Suprapubic skin (tissue), 4 donors: ENCODE measurements at regions not wholly inside any gene's neighbourhood (a gene's known extent, or its start where the extent isn't known, plus 50 kb on each side); places are given as distances from the start of the nearest gene placed in this dataset.

ENCODE experiments used
- DNase-seq, 2 donors: peaks; one replicate each; pipeline ENCODE4 v3.0.0-alpha.2; 2019; ENCODE audit warnings: low spot score in 2 of 2
- H3K27ac ChIP-seq: fragments of 200-600 bp; sonication (generic); one replicate; pipeline ENCODE4 v1.5.1; 2019
- H3K27me3 ChIP-seq: fragments of 200-600 bp; sonication (generic); one replicate; pipeline ENCODE4 v1.5.1; 2019
- H3K36me3 ChIP-seq: fragments of 200-600 bp; sonication (generic); one replicate; pipeline ENCODE4 v1.5.1; 2019
- H3K4me1 ChIP-seq: fragments of 200-600 bp; sonication (generic); one replicate; pipeline ENCODE4 v1.5.1; 2019
- H3K4me3 ChIP-seq: fragments of 200-600 bp; sonication (generic); one replicate; pipeline ENCODE4 v1.5.1; 2019; ENCODE audit warnings: mild to moderate bottlenecking
- H3K9me3 ChIP-seq: fragments of 200-600 bp; sonication (generic); one replicate; pipeline ENCODE4 v1.5.1; 2019
- EP300 ChIP-seq: sonication (generic); formaldehyde crosslinking; IDR thresholded peaks from one replicate; pipeline ENCODE4 v1.6.1; 2017; ENCODE audit warnings: antibody characterized with exemption
- POLR2A ChIP-seq, 2 donors: fragments of 450-650 bp; IDR thresholded peaks; one replicate each; pipeline ENCODE4 v1.6.1; 2017; ENCODE audit warnings: antibody characterized with exemption in 2 of 2, mild to moderate bottlenecking in 2 of 2, moderate library complexity in 2 of 2
- POLR2AphosphoS5 ChIP-seq, 3 donors: sonication (generic); formaldehyde crosslinking; IDR thresholded peaks; one replicate each; pipeline ENCODE4 v1.6.1; 2017; ENCODE audit warnings: antibody characterized with exemption in 3 of 3
- WGBS: methylation state at CpG from one replicate; pipeline ENCODE4 v1.1.5; 2018; 5-methylcytosine and 5-hydroxymethylcytosine counted together
- TF ChIP-seq, protein P1 (sequence below), 2 donors: fragments of 200-600 bp in 1 of 2; fragments of 450-650 bp in 1 of 2; sonication (generic) in 1 of 2; IDR thresholded peaks; one replicate each; pipeline ENCODE4 v1.5.1; 2016 to 2019; ENCODE audit warnings: antibody characterized with exemption in 2 of 2, mild to moderate bottlenecking in 1 of 2, moderate library complexity in 1 of 2

DNA sequence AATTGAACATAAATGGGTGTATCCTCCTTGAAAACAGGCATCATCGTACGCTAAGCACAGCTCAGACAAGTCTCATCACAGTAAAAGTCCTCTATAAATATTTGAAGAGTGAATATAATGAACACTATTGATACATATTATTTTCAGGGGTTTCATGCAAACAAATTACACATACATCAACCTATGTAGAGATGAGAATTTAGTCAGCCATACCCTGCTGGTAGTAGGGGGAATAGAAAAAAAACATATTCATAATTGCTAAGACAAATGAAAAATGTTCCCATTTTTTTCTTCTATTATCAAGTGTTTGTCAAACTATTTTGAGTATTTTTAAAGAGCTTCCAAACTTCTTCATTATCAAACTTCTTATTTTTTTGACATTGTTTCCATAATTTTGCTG, 205.6 kb upstream of the SOX5 start:
- Histone ChIP-seq H3K4me3 (no peak overlapping the region), H3K27ac (no peak overlapping the region), H3K9me3 (no peaks in the 10 kb centered on the region), H3K4me1 (no peaks in the 10 kb centered on the region), H3K27me3 (no peaks in the 10 kb centered on the region), H3K36me3 (no peaks in the 10 kb centered on the region)
- no peak for DNase-seq
- 66% methylated on average over 2 of the region's 2 CpGs for WGBS
- TF ChIP-seq POLR2AphosphoS5 (IDR thresholded peaks at IDR 0.05) (no peak), POLR2A (IDR thresholded peaks at IDR 0.05) (no peak), EP300 (no peak)
- TF ChIP-seq, protein P1, sequence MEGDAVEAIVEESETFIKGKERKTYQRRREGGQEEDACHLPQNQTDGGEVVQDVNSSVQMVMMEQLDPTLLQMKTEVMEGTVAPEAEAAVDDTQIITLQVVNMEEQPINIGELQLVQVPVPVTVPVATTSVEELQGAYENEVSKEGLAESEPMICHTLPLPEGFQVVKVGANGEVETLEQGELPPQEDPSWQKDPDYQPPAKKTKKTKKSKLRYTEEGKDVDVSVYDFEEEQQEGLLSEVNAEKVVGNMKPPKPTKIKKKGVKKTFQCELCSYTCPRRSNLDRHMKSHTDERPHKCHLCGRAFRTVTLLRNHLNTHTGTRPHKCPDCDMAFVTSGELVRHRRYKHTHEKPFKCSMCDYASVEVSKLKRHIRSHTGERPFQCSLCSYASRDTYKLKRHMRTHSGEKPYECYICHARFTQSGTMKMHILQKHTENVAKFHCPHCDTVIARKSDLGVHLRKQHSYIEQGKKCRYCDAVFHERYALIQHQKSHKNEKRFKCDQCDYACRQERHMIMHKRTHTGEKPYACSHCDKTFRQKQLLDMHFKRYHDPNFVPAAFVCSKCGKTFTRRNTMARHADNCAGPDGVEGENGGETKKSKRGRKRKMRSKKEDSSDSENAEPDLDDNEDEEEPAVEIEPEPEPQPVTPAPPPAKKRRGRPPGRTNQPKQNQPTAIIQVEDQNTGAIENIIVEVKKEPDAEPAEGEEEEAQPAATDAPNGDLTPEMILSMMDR (IDR thresholded peaks at IDR 0.05): no peak

DNA sequence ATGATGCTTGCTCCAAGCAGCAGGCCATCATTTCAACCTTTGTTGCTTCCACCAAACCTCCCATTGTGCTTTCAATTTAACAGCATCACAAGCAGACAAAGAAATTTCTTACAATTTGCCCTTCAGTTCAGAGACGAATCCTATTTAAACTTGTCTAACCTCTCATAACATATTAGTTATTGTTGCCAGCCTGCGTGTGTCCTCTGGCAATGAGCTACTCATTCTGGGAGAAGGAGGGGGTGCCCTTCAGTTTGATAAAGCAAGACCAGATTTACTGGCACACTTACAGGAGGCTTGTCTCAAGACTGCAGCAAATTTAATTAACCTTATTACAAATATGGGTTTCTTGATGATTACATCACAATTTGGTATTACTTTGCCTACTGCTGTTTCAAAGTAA, 203.6 kb upstream of the SOX5 start:
- no peaks in the 10 kb centered on the region for H3K9me3 ChIP-seq
- no peak overlapping the region for H3K27ac ChIP-seq
- no peak overlapping the region for H3K4me3 ChIP-seq
- no peaks in the 10 kb centered on the region for H3K27me3 ChIP-seq
- no peaks in the 10 kb centered on the region for H3K4me1 ChIP-seq
- 32% methylated on average over 2 of the region's 2 CpGs for WGBS
- no peaks in the 10 kb centered on the region for H3K36me3 ChIP-seq
- no peak for TF ChIP-seq POLR2AphosphoS5 (IDR thresholded peaks at IDR 0.05)
- no peak for TF ChIP-seq EP300
- TF ChIP-seq POLR2A (IDR thresholded peaks at IDR 0.05): no peak
- TF ChIP-seq, protein P1 (IDR thresholded peaks at IDR 0.05): no peak
- DNase-seq: no peak

DNA sequence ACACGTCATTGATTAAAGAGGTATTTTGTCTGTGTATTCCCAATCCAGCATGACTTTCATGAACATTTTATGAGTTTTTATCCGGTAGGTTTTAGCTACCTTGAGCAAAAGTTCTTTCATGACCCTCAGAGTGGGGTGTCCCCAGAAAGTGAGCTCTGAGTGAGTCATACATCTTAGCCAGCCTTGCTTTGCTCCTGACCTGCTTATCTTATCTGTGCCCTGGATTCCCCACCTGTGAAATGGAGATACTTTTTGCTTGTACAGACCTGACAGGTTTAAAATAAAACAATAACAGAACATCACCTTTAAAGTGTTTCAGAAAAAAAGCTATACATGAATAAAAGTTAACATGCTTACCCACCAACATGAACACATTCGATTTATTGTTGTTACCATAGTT, 202.8 kb upstream of the SOX5 start:
- H3K9me3 ChIP-seq: no peaks in the 10 kb centered on the region
- no peak overlapping the region for H3K4me3 ChIP-seq
- no peaks in the 10 kb centered on the region for H3K27me3 ChIP-seq
- no peaks in the 10 kb centered on the region for H3K36me3 ChIP-seq
- no peaks in the 10 kb centered on the region for H3K4me1 ChIP-seq
- no peak for DNase-seq
- no peak overlapping the region for H3K27ac ChIP-seq
- WGBS: 74% methylated on average over 3 of the region's 3 CpGs
- TF ChIP-seq POLR2A (IDR thresholded peaks at IDR 0.05): no peak

GRCh38 chr12:24143928-24144327, 194.5 kb upstream of the SOX5 start:
- no peak for DNase-seq
- peaks cover 6% of the 10 kb centered on the region for H3K9me3 ChIP-seq
- H3K4me1 ChIP-seq: no peaks in the 10 kb centered on the region
- H3K27ac ChIP-seq: no peak overlapping the region
- H3K36me3 ChIP-seq: no peaks in the 10 kb centered on the region
- no peak overlapping the region for H3K4me3 ChIP-seq
- H3K27me3 ChIP-seq: no peaks in the 10 kb centered on the region
- TF ChIP-seq, protein P1 (IDR thresholded peaks at IDR 0.05): no peak
- TF ChIP-seq POLR2A (IDR thresholded peaks at IDR 0.05): no peak
- no peak for TF ChIP-seq POLR2AphosphoS5 (IDR thresholded peaks at IDR 0.05)
- no peak for TF ChIP-seq EP300

GRCh38 chr12:24139035-24139434, 189.6 kb upstream of the SOX5 start:
- no peak for DNase-seq
- 82% methylated on average over 9 of the region's 9 CpGs for WGBS
- no peaks in the 10 kb centered on the region for H3K4me1 ChIP-seq
- no peak overlapping the region for H3K4me3 ChIP-seq
- H3K9me3 ChIP-seq: no peaks in the 10 kb centered on the region
- no peaks in the 10 kb centered on the region for H3K36me3 ChIP-seq
- no peak for TF ChIP-seq EP300
- no peak for TF ChIP-seq POLR2AphosphoS5 (IDR thresholded peaks at IDR 0.05)
- no peak for TF ChIP-seq POLR2A (IDR thresholded peaks at IDR 0.05)
- TF ChIP-seq, protein P1 (IDR thresholded peaks at IDR 0.05): no peak
- no peaks in the 10 kb centered on the region for H3K27me3 ChIP-seq
- no peak overlapping the region for H3K27ac ChIP-seq

GRCh38 chr12:24138041-24138440, 188.6 kb upstream of the SOX5 start:
- Histone ChIP-seq H3K9me3 (no peaks in the 10 kb centered on the region), H3K36me3 (no peaks in the 10 kb centered on the region), H3K27ac (no peak overlapping the region), H3K4me3 (no peak overlapping the region), H3K27me3 (no peaks in the 10 kb centered on the region), H3K4me1 (no peaks in the 10 kb centered on the region)
- 84% methylated on average over 6 of the region's 6 CpGs for WGBS
- TF ChIP-seq POLR2A (IDR thresholded peaks at IDR 0.05) (no peak), EP300 (no peak), POLR2AphosphoS5 (IDR thresholded peaks at IDR 0.05) (no peak)
- TF ChIP-seq, protein P1 (IDR thresholded peaks at IDR 0.05): no peak
- DNase-seq: no peak
